Adrenal gland (tissue), 9 donors: ENCODE measurements at regions not wholly inside any gene's neighbourhood (a gene's known extent, or its start where the extent isn't known, plus 50 kb on each side); places are given as distances from the start of the nearest gene placed in this dataset.

Experiments
- DNase-seq, 7 donors: peaks; one replicate each; pipeline ENCODE4 v3.0.0-alpha.2; 2019 to 2020
- H3K27ac ChIP-seq, 5 donors: fragments of 200-600 bp; sonication (generic) in 4 of 5; 1 replicate in 3 of 5; 2 replicates in 2 of 5; pipeline versions ENCODE4 v1.5.1 to v1.8.0; 2016 to 2020; ENCODE audit warnings: mild to moderate bottlenecking in 1 of 5
- H3K27me3 ChIP-seq: fragments of 200-600 bp; 2 replicates; pipeline ENCODE4 v1.8.0; 2021
- H3K36me3 ChIP-seq, 2 donors: fragments of 200-600 bp; replicated peaks in 1 of 2; 1 replicate in 1 of 2; 2 replicates in 1 of 2; pipeline versions ENCODE4 v1.5.1 to v1.8.0; 2018 to 2022
- H3K4me1 ChIP-seq, 2 donors: fragments of 200-600 bp; replicated peaks in 1 of 2; 1 replicate in 1 of 2; 2 replicates in 1 of 2; pipeline versions ENCODE4 v1.5.1 to v1.8.0; 2018 to 2021
- H3K4me3 ChIP-seq, 4 donors: fragments of 200-600 bp; sonication (generic) in 3 of 4; one replicate each; pipeline ENCODE4 v1.5.1; 2016 to 2018
- H3K9me3 ChIP-seq, 3 donors: fragments of 200-600 bp; sonication (generic) in 1 of 3; replicated peaks in 1 of 3; 1 replicate in 2 of 3; 2 replicates in 1 of 3; pipeline versions ENCODE4 v1.5.1 to v1.8.0; 2016 to 2021
- CTCF ChIP-seq, 6 experiments: fragments of 450-650 bp in 4 of 6; fragments of 200-600 bp in 2 of 6; sonication (generic) in 1 of 6; IDR thresholded peaks; 1 replicate in 5 of 6; 2 replicates in 1 of 6; pipeline versions ENCODE4 v1.5.1 to v1.8.0; 2016 to 2021; ENCODE audit warnings: antibody characterized with exemption in 6 of 6, mild to moderate bottlenecking in 2 of 6, moderate library complexity in 1 of 6
- POLR2A ChIP-seq, 2 donors: fragments of 450-650 bp; IDR thresholded peaks; one replicate each; pipeline ENCODE4 v1.6.1; 2017; ENCODE audit warnings: antibody characterized with exemption in 2 of 2, mild to moderate bottlenecking in 2 of 2, moderate library complexity in 1 of 2
- WGBS, 4 donors: extraction: QIAGEN DNeasy Blood & Tissue Kit in 2 of 4; methylation state at CpG; one replicate each; pipeline versions ENCODE4 v1.1.5 to v1.1.7; 2013 to 2017; 5-methylcytosine and 5-hydroxymethylcytosine counted together
- intact Hi-C, 2 donors: fragments of 100-400 bp; cut with DNase I; formaldehyde crosslinking; loops; one replicate each; pipeline versions ENCODE4 v1.14.1 to v1.15.0; 2022 to 2023
- donor health status: healthy with polysubstance abuse.
- donor health status: Bipolar disorder and iron deficiency.
- donor health status: DM: yes; HTN: yes; CAD: no.
- donor health status: DM: no; HTN: no; CAD: no.
- donor health status: DM: no; HTN: no; CAD: no.

GRCh38 chr16:86884390-86884650 is 306.0 kb downstream of the FOXL1 start:
- DNase-seq: no peak
- no peaks in the 10 kb centered on the region for H3K36me3 ChIP-seq
- no peak overlapping the region for H3K4me3 ChIP-seq
- intact Hi-C loops: no loop called here
- WGBS, 4 donors: 49 to 60% (median 54%) methylated on average over 4 of the region's 4 CpGs
- TF ChIP-seq CTCF (IDR thresholded peaks at IDR 0.05) (no peak), POLR2A (IDR thresholded peaks at IDR 0.05) (no peak)
- no peak overlapping the region for H3K27ac ChIP-seq
- peaks cover under 1% of the 10 kb centered on the region for H3K27me3 ChIP-seq
- H3K9me3 ChIP-seq: no peaks in the 10 kb centered on the region
- no peaks in the 10 kb centered on the region for H3K4me1 ChIP-seq

- 72 to 82% (median 77%) methylated on average over 6 of the region's 6 CpGs for WGBS, 4 donors
- no peak for DNase-seq
- Histone ChIP-seq H3K4me1 (no peaks in the 10 kb centered on the region), H3K36me3 (no peaks in the 10 kb centered on the region), H3K9me3 (no peaks in the 10 kb centered on the region), H3K4me3 (no peak overlapping the region), H3K27ac (no peak overlapping the region), H3K27me3 (no peaks in the 10 kb centered on the region)
- TF ChIP-seq CTCF (IDR thresholded peaks at IDR 0.05) (no peak), POLR2A (IDR thresholded peaks at IDR 0.05) (no peak)
- intact Hi-C loops: no loop called here
Observed at GRCh38 chr16:86885139-86885538, 306.8 kb downstream of the FOXL1 start.

- no peaks in the 10 kb centered on the region for H3K9me3 ChIP-seq
- H3K27me3 ChIP-seq: no peaks in the 10 kb centered on the region
- 36 to 79% (median 62%) methylated on average over 1 of the region's 1 CpG for WGBS, 4 donors
- TF ChIP-seq POLR2A (IDR thresholded peaks at IDR 0.05) (no peak), CTCF (IDR thresholded peaks at IDR 0.05) (no peak)
- H3K36me3 ChIP-seq: no peaks in the 10 kb centered on the region
- no peak overlapping the region for H3K27ac ChIP-seq
- intact Hi-C loops: no loop called here
- no peak overlapping the region for H3K4me3 ChIP-seq
- H3K4me1 ChIP-seq: no peaks in the 10 kb centered on the region
- DNase-seq: no peak
Observed at GRCh38 chr16:86886651-86887050, 308.3 kb downstream of the FOXL1 start.

- intact Hi-C loops: no loop called here
- TF ChIP-seq CTCF (IDR thresholded peaks at IDR 0.05) (no peak), POLR2A (IDR thresholded peaks at IDR 0.05) (no peak)
- 58 to 72% (median 66%) methylated on average over 3 to 8 of the region's 8 CpGs for WGBS, 4 donors
- Histone ChIP-seq H3K9me3 (no peaks in the 10 kb centered on the region), H3K27ac (no peak overlapping the region), H3K4me1 (no peaks in the 10 kb centered on the region), H3K36me3 (no peaks in the 10 kb centered on the region), H3K27me3 (no peaks in the 10 kb centered on the region), H3K4me3 (no peak overlapping the region)
- no peak for DNase-seq
Observed at GRCh38 chr16:86887416-86887815, 309.1 kb downstream of the FOXL1 start.
